ENCODE measurements at regions not wholly inside any gene's neighbourhood (a gene's known extent, or its start where the extent isn't known, plus 50 kb on each side); places are given as distances from the start of the nearest gene placed in this dataset.

DNA sequence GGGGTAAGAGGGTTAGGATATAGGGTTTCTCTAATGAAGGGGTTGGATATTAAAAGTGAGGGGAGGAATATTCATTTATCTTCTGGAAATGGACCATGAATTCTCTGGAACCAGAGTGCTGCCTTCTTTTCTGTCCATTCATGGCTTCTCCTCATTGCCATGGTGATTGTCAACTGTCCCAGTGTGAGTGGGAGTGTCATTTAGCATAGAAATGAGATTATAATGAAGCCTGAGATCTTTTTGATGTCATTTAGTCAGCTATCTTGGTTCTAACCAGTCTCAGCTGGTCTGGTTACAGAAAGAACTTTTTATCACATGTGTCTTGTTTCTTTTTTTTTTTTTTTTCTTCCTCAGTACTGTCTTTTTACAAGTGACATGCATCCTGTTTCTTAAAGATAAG is 497.3 kb upstream of the PITX2 start:
- TF ChIP-seq, protein P1, sequence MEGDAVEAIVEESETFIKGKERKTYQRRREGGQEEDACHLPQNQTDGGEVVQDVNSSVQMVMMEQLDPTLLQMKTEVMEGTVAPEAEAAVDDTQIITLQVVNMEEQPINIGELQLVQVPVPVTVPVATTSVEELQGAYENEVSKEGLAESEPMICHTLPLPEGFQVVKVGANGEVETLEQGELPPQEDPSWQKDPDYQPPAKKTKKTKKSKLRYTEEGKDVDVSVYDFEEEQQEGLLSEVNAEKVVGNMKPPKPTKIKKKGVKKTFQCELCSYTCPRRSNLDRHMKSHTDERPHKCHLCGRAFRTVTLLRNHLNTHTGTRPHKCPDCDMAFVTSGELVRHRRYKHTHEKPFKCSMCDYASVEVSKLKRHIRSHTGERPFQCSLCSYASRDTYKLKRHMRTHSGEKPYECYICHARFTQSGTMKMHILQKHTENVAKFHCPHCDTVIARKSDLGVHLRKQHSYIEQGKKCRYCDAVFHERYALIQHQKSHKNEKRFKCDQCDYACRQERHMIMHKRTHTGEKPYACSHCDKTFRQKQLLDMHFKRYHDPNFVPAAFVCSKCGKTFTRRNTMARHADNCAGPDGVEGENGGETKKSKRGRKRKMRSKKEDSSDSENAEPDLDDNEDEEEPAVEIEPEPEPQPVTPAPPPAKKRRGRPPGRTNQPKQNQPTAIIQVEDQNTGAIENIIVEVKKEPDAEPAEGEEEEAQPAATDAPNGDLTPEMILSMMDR (IDR thresholded peaks at IDR 0.05 in 4 of 5, conservative IDR thresholded peaks at IDR 0.05 in 1 of 5), result no peak
- TF ChIP-seq POLR2A (IDR thresholded peaks at IDR 0.05), result no peak
